ENCODE measurements at regions not wholly inside any gene's neighbourhood (a gene's known extent, or its start where the extent isn't known, plus 50 kb on each side); places are given as distances from the start of the nearest gene placed in this dataset.

DNA sequence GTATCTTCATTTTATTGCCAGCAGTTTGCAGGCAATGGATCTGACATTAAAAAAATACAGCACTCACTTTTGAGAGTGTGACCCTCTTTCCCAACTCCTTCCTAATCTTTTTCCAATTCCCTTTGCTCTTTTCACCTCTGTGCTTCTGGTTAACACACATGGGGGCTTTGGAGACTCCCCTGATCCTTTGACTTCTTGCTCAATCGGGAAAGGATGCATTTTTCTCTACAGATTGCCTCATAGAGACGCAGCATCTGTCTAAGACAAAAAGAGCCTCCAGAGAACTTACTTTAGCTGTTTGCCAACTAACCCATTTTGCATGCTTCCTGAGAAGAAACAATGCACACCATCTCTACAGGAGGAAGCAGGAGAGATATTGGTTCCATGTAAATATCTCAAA lies 378.3 kb downstream of the PBX1 start:
- DNase-seq = no peak

GRCh38 chr1:164932580-164932979 lies 373.6 kb downstream of the PBX1 start:
- DNase-seq = no peak

DNA sequence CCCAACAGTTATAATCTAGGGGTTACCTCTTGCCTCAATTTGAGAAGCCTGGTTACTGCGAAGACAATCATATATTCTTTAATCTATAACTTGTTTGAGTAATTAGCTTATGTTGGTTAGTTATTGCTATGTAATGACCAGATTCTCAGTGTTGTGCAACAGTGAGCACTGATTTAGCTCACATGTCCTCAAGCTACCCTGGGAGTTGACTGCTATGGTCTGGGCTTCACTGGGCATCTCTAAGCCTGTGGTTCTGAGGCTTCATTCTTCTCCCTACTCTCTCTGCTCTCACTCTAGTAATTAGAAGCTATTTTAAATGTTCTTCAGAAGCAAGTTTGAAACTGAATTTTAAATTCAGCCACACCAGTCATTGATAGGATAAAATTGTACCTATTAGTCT lies 371.8 kb downstream of the PBX1 start:
- DNase-seq = no peak

GRCh38 chr1:164930241-164930640 lies 371.3 kb downstream of the PBX1 start:
- no peak for DNase-seq

GRCh38 chr1:164928232-164928812 lies 369.3 kb downstream of the PBX1 start:
- no peak for DNase-seq

DNA sequence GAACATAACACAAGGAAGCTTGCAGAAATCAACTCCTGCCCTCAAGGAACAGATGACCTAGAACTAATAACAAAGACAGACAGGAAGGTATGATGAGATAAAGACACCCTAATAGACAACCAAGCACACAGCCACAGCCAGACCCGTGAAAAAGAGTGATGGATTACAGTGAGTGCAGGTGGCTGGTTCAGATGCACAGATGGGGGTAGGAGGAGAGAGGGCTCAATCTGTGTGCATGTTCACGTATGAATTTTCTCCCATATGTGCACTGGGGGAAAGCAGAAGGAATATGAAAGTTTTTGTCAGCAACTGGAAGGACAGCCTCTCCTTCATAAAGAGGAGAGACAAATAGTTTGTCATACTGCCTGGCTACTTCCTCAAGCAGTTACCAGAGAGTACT lies 367.1 kb downstream of the PBX1 start:
- no peak for DNase-seq

DNA sequence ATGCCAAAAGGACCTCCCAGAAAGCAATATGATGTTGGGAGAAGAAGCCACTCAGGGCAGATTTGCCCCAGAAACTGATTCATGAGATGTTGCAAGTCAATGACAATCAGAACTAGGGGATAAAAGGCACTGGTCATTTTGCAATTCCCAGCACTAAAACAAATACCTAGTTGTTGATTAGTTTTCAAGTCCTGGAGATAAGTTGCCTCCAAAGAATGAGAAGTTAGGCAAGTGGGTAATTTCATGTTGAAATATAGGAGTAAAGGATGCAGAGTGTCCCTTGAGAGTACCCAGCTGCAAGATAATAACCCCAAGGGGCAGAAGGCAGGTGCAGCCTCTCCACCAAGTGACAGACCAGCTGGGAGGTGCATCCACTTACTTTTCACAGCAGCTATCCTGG lies 363.6 kb downstream of the PBX1 start:
- DNase-seq = no peak

DNA sequence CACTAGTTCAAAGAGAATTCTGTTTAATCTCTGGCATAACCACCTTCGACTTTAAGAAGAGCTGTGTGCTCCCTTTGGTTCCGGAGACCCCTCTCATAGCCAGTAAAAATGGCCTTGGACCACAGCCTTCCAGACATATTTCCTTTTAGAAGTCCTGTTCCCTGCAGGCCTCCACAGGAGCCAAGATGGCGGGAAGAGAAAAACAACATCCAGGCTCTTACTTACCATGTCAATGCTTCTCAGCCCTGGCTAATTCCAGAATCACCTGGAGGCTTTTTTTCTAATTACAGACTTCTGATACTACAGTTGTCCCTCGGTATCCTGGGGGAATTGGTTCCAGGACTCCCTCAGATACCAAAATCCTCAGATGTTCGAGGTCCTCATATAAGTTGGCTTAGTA lies 362.5 kb downstream of the PBX1 start:
- no peak for DNase-seq

DNA sequence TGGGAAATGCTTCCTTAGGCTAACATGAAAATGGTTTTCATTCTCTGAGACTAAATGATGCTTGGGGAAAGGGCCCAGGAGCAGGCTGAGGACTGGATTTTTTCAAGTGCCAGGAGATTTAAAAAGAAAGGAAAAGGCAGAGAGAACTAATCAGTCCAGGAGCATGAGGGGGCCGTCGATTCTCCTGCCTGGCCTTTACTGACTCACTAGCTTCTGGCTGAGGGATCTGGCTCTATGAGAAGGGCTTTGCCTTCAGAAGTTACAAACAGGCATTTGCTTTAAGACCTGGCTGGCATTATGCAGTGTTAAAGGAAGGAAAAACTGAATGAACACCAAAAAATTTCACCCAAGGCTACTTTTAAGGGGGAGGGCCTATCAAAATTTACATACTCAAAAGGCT lies 359.2 kb downstream of the PBX1 start:
- DNase-seq = no peak

DNA sequence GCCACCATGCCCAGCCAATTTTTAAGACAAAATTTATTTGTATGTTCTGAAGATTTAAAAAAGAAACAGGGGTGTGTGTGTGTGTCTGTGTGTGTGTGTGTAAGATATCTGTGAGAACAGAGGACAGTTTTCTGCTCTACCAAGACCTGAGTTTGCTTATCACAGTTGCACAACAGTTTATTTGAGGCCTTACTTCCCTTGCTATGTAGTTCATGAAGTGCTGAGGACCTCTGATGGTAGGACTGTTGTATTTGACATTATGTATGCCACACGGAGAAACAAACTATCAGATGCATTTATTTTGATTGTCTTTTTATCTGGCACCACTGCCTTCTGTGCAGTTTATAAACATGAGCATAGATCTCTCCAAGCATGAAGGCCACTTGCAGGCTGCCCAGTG lies 355.2 kb downstream of the PBX1 start:
- DNase-seq = no peak

DNA sequence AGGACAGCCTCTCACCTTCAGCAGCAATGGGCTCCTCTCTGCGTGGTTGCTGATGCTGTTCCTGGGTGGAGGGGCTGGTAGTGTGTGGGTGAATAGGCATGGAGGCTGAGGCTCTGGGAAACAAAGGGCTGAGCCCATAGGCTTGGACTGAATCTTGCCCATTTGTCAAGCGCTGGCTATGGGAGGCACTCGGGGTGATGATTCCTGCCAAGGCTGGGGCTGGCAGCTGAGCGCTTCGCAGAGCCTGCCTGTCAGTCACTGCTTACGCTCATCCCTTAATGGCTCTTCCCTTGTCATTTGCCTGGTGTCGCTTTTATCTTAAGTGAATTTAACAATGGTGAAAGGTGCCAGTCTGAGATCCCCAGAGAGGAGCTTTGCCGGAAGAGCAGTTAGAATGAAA lies 353.3 kb downstream of the PBX1 start:
- DNase-seq = no peak

GRCh38 chr1:164910671-164911070 lies 351.7 kb downstream of the PBX1 start:
- DNase-seq = no peak

- DNase-seq = no peak
Observed at GRCh38 chr1:164907666-164908065, 348.7 kb downstream of the PBX1 start.

DNA sequence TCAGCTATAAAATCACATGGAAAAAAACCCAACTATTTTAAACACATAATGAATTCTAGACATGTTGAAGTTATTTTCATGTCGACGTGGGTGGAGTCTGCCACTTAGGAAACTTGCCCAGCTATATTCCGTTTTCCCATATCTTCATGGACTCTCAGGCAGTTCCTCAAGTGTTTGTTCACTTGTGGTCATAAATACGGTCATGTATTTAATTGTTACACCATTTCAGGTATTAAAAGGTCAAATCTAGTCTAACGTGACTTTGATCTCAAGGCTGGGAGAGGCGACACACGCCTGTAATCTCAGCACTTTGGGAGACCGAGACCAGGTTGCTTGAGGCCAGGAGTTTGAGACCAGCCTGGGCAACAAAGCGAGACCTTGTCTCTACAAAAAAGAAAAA lies 346.9 kb downstream of the PBX1 start:
- no peak for DNase-seq

- DNase-seq = no peak
Observed at GRCh38 chr1:164902491-164902890, 343.5 kb downstream of the PBX1 start.

Data from stimulated activated CD4-positive, alpha-beta T cell treated with anti-CD3 and anti-CD28 coated beads, Interleukin-12 subunit alpha, Interleukin-12 subunit beta, amount 100 ng/mL, for 4 hours (primary cell).